ENCODE measurements at regions not wholly inside any gene's neighbourhood (a gene's known extent, or its start where the extent isn't known, plus 50 kb on each side); places are given as distances from the start of the nearest gene placed in this dataset.

DNA sequence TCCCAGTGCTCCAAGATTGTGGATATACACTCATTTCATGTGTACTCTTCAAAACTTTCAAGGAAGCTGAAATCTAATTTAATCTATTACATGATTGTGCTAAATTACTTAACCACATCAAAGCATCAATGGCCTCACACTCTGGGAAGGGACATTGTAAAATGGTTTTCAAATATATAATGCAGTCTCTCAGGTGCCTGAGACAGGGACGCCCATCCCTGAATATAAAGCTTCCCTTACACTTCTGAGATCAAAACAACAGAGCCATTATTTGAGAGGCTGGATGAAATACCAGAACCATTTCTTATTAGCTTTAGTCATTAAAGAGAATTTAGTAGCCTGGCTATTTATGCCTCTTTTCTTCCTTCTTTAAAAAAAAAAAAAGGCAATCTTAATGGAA is 259.2 kb upstream of the NFIA start:
- TF ChIP-seq, protein P1, sequence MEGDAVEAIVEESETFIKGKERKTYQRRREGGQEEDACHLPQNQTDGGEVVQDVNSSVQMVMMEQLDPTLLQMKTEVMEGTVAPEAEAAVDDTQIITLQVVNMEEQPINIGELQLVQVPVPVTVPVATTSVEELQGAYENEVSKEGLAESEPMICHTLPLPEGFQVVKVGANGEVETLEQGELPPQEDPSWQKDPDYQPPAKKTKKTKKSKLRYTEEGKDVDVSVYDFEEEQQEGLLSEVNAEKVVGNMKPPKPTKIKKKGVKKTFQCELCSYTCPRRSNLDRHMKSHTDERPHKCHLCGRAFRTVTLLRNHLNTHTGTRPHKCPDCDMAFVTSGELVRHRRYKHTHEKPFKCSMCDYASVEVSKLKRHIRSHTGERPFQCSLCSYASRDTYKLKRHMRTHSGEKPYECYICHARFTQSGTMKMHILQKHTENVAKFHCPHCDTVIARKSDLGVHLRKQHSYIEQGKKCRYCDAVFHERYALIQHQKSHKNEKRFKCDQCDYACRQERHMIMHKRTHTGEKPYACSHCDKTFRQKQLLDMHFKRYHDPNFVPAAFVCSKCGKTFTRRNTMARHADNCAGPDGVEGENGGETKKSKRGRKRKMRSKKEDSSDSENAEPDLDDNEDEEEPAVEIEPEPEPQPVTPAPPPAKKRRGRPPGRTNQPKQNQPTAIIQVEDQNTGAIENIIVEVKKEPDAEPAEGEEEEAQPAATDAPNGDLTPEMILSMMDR (IDR thresholded peaks at IDR 0.05; ENCODE audit: extremely low read depth, missing control alignments) = no peak
- DNase-seq (ENCODE audit: low spot score) = no peak

DNA sequence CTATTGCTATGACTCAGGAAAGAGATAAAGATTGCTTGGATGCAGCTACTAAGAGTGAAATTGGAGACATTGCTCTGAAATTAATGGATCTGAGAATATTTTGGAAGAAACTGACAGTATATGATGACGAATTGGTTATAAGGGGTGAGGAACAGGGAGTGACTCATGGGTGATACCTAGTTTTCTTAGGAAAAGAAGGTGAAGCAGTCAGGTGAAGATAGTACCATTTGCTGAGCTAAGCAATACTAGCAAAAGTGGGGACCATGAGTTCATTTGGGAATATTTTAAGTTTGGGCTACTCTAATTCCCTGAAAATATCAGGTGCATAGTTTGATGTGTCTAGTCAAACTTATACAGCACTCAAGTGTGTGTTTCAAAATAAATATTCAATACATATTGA is 260.1 kb upstream of the NFIA start:
- DNase-seq (ENCODE audit: low spot score) = no peak
- TF ChIP-seq, protein P1 (IDR thresholded peaks at IDR 0.05; ENCODE audit: extremely low read depth, missing control alignments) = no peak

DNA sequence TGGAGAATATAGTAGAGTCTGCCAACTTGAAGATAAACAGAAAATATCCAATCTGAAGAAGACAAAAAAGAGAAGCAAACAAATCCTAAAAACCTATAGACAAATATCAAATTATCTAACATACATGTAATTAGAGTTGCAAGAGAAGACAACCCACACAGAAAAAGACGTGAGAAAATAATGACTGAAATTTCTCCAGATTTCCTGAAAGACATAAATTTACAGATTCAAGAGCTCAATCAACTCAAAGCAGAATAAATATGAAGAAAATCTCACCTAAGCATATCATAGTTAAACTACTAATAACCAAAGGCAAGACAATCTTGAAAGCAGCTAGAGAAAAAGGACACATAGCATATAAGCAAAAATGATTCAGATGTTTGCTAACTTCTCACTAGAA is 261.2 kb upstream of the NFIA start:
- no peak for DNase-seq (ENCODE audit: low spot score)
- TF ChIP-seq, protein P1 (IDR thresholded peaks at IDR 0.05; ENCODE audit: extremely low read depth, missing control alignments) = no peak

DNA sequence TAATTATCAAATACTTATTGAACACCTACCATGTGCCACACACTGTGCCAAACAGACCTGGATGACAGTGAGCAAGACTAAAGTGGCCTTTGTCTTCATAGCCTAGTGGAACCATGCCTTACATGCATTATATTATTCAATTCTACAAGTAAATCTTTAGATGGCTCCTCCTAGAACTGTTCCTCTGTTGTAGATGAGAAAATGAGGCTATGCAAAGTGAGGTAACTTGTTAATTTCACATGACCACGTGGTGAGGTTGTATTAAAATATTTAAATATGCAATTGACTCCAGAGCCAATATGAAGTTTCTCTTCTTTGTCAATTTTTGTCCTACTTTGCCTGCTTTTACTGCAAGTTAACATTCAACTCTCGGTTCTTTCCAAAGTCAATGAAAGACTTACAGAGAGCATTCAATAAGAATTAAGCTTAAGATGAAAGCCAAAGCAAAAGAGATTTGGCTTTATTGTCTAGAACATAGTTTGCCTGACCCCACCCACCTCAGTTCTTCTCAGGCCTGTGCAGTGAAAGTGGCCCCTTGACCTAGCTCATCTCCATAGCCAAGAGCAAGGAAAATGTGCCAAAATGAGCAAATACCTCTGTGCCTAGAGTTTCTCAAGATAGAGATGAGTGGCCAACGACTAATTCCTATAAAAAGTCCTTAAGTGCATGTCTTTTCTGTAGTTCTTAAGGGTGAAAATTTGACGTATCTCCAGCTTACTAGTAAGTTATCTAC is 263.2 kb upstream of the NFIA start:
- DNase-seq (ENCODE audit: low spot score) = no peak
- TF ChIP-seq, protein P1 (IDR thresholded peaks at IDR 0.05; ENCODE audit: extremely low read depth, missing control alignments) = no peak

DNA sequence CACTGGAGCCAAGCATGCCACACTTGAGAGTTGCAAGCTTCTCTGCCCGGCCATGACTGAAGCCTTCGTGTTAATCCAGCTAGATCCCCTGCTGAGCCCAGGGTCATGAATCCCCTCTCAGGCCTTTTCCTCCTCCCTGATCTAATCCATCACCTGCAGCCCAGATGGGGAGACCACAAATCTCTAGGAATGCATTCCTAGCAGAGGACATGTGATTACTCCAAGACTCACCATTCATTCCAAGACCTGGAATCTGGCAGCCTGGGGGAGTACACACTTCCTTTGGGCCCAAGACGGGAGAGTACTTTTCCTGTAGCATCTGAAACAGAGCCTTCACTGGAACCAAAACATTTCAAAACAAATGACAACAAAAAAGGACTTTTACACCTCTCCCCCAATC is 269.3 kb upstream of the NFIA start:
- DNase-seq (ENCODE audit: low spot score) = no peak
- TF ChIP-seq, protein P1 (IDR thresholded peaks at IDR 0.05; ENCODE audit: extremely low read depth, missing control alignments) = no peak

DNA sequence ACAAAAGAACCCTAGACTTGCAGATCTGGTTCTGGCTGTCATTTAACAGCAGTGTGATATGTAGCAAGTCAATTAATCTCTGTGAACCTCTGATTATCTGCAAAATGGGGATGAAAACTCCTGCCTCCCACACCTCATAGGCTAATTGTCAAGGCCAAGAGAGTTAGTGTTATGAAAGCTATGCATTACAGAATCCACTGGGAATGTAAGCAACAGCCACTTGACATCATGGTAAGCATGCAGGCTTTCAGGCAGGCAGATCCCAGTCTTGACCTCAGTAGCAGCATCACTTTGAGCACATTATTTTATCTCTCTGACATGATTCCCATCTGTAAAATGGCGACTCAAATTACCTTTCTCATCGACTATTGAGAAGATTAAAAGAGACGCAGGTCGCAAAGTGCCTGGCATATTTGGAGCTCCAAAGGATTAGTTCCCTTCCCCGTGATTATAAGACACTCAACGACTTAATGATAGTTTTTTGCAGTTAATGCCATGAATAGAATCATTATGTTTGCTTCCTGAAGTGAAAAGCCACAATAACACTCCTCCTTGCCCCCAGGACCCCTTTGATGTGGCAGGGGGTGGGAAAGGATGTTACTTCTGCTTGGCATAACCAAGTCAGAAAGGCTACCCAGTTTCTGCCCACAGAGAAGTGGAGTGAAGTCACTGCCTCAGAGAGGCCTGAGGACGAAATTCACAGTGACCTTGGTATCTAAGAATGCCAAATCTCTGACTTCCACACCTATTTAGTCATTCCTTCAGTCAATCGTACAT is 273.0 kb upstream of the NFIA start:
- TF ChIP-seq, protein P1 (IDR thresholded peaks at IDR 0.05; ENCODE audit: extremely low read depth, missing control alignments) = no peak
- DNase-seq (ENCODE audit: low spot score) = no peak

DNA sequence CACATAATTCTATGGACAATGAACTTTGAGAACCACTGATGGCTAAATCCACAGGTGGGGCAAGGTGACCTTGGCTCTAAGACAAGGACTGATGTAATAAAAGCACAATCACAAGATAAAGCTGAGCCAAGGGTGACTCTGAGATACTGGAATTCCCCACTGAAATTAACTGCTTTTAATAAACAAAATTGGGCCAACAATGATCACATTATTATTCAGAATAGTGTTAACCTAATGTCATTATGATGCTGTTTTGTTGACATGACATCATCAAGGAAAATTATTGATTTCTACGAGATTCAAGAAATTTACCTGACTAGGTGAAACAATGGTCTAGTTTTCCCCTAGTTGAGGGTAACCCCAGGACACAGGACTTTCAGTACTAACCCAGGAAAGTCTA is 273.7 kb upstream of the NFIA start:
- no peak for DNase-seq (ENCODE audit: low spot score)
- TF ChIP-seq, protein P1 (IDR thresholded peaks at IDR 0.05; ENCODE audit: extremely low read depth, missing control alignments) = no peak
